HCT116 (cell line): ENCODE measurements at regions not wholly inside any gene's neighbourhood (a gene's known extent, or its start where the extent isn't known, plus 50 kb on each side); places are given as distances from the start of the nearest gene placed in this dataset.

ENCODE experiments used
- ATAC-seq: fragments of 200-7000 bp; cut with Tn5 transposase; 2 replicates; pipeline ENCODE4 v1.9.1; 2020; ENCODE audit warnings: mild to moderate bottlenecking, moderate library complexity
- BruUV-seq: library from RNA; stranded (reverse); fragments of 400-500 nt; replicated peaks from 2 replicates; lab custom pipeline; 2021; lab: Mats Ljungman, UMichigan
- CTCF ChIA-PET: fragments of 300-600 bp; sonication (Branson Sonifier 250); formaldehyde crosslinking; loops from one replicate; lab custom pipeline; 2021; ENCODE audit warnings: antibody characterized with exemption; lab: Charles Lee
- POLR2A ChIA-PET: fragments of 300-600, 350-600 bp; sonication (Branson Sonifier 250); formaldehyde crosslinking; loops from one replicate; lab custom pipeline; 2021; ENCODE audit warnings: antibody characterized with exemption; lab: Charles Lee
- RAD21 ChIA-PET, 2 experiments: fragments of 300-600 bp; sonication (Branson Sonifier 250); formaldehyde crosslinking; loops; one replicate each; lab custom pipeline; 2023; ENCODE audit warnings: low total read pairs in 2 of 2; ENCODE audit not compliant: uncharacterized antibody in 2 of 2, unreplicated experiment in 2 of 2, low non-redundant PET in 1 of 2; lab: Charles Lee
- DNase-seq: peaks from one replicate; pipeline ENCODE4 v3.0.0-alpha.2; 2010; ENCODE audit warnings: low read depth, low spot score
- H2AFZ ChIP-seq: fragments of 200-600 bp; shearing (Covaris generic), sonication (generic); 2 replicates; pipeline ENCODE4 v1.6.1; 2017; ENCODE audit warnings: low read depth, mixed run types, mixed read lengths, antibody characterized with exemption, low read length; ENCODE audit not compliant: poor library complexity, severe bottlenecking
- H3K27ac ChIP-seq: 2 replicates; pipeline ENCODE4 v1.5.1; 2012; ENCODE audit warnings: low read depth, low read length
- H3K27me3 ChIP-seq: fragments of 200-600 bp; sonication (generic); 2 replicates; pipeline ENCODE4 v1.6.1; 2016; ENCODE audit warnings: mixed run types, low read length, mixed read lengths; ENCODE audit not compliant: insufficient read depth
- H3K36me3 ChIP-seq, 2 experiments: fragments of 200-500 bp in 1 of 2; fragments of 200-600 bp in 1 of 2; sonication (Bioruptor generic) in 1 of 2; sonication (generic) in 1 of 2; 2 replicates each; pipeline versions ENCODE4 v1.5.1 to v1.6.1; 2014 to 2016; ENCODE audit warnings: low read length in 2 of 2, inconsistent platforms in 1 of 2, mixed read lengths in 1 of 2, mixed run types in 1 of 2; ENCODE audit not compliant: insufficient read depth in 2 of 2, control insufficient read depth in 1 of 2
- H3K4me1 ChIP-seq, 2 experiments: fragments of 200-600 bp in 1 of 2; sonication (generic) in 1 of 2; 2 replicates each; pipeline versions ENCODE4 v1.5.1 to v1.6.1; 2012 to 2017; ENCODE audit warnings: low read length in 2 of 2, inconsistent platforms in 1 of 2, mild to moderate bottlenecking in 1 of 2, mixed read lengths in 1 of 2, mixed run types in 1 of 2, moderate library complexity in 1 of 2; ENCODE audit not compliant: insufficient read depth in 2 of 2, control insufficient read depth in 1 of 2
- H3K4me2 ChIP-seq: fragments of 200-600 bp; sonication (generic); 2 replicates; pipeline ENCODE4 v1.6.1; 2017; ENCODE audit warnings: mixed run types, low read length, mixed read lengths
- H3K4me3 ChIP-seq, 2 experiments: fragments of 200-600 bp in 1 of 2; sonication (generic) in 1 of 2; replicated peaks in 1 of 2; 2 replicates each; pipeline ENCODE4 v1.5.1; 2011 to 2016; ENCODE audit warnings: low read length in 2 of 2, control low read depth in 1 of 2, low read depth in 1 of 2, mild to moderate bottlenecking in 1 of 2, mixed read lengths in 1 of 2, mixed run types in 1 of 2
- H3K79me2 ChIP-seq: fragments of 200-600 bp; sonication (generic); 2 replicates; pipeline ENCODE4 v1.6.1; 2017; ENCODE audit warnings: mild to moderate bottlenecking, mixed run types, low read length, moderate library complexity, mixed read lengths; ENCODE audit not compliant: insufficient read depth
- H3K9ac ChIP-seq: fragments of 200-600 bp; sonication (generic); 2 replicates; pipeline ENCODE4 v1.6.1; 2016; ENCODE audit warnings: low read length, mixed read lengths
- H3K9me2 ChIP-seq: fragments of 200-600 bp; sonication (generic), shearing (Covaris generic); 2 replicates; pipeline ENCODE4 v1.6.1; 2017; ENCODE audit warnings: mixed run types, mild to moderate bottlenecking, moderate library complexity; ENCODE audit not compliant: insufficient read depth
- H3K9me3 ChIP-seq, 2 experiments: fragments of 200-500 bp in 1 of 2; fragments of 200-600 bp in 1 of 2; sonication (Bioruptor generic) in 1 of 2; sonication (generic) in 1 of 2; 2 replicates each; pipeline ENCODE4 v1.6.1; 2014 to 2017; ENCODE audit warnings: low read length in 2 of 2, mixed read lengths in 2 of 2, inconsistent platforms in 1 of 2, low read depth in 1 of 2, mild to moderate bottlenecking in 1 of 2, mixed run types in 1 of 2, moderate library complexity in 1 of 2; ENCODE audit not compliant: control insufficient read depth in 1 of 2, insufficient read depth in 1 of 2
- H4K20me1 ChIP-seq: fragments of 200-600 bp; sonication (generic), shearing (Covaris generic); 2 replicates; pipeline ENCODE4 v1.6.1; 2017; ENCODE audit warnings: mixed run types, mild to moderate bottlenecking, moderate library complexity; ENCODE audit not compliant: insufficient read depth
- CBX3 ChIP-seq: IDR thresholded peaks from 2 replicates; pipeline ENCODE4 v1.6.1; 2012; ENCODE audit warnings: low read depth
- CEBPB ChIP-seq: IDR thresholded peaks from 2 replicates; pipeline ENCODE4 v1.6.1; 2012; ENCODE audit warnings: low read depth
- EGR1 ChIP-seq: IDR thresholded peaks from 2 replicates; pipeline ENCODE4 v1.6.1; 2012; ENCODE audit warnings: low read depth
- EZH2 ChIP-seq: fragments of 200-600 bp; sonication (generic); IDR thresholded peaks from 2 replicates; pipeline ENCODE4 v1.6.1; 2017; ENCODE audit warnings: antibody characterized with exemption, mixed run types
- EZH2phosphoT487 ChIP-seq: fragments of 200-600 bp; IDR thresholded peaks from 2 replicates; pipeline ENCODE4 v1.6.1; 2018; ENCODE audit warnings: antibody characterized with exemption, borderline replicate concordance
- FOSL1 ChIP-seq: IDR thresholded peaks from 2 replicates; pipeline ENCODE4 v1.6.1; 2012; ENCODE audit warnings: low read depth
- JUND ChIP-seq: IDR thresholded peaks from 2 replicates; pipeline ENCODE4 v1.6.1; 2012
- MAX ChIP-seq: IDR thresholded peaks from 2 replicates; pipeline ENCODE4 v1.6.1; 2012
- POLR2A ChIP-seq: IDR thresholded peaks from 2 replicates; pipeline ENCODE4 v1.7.0; 2011; ENCODE audit warnings: borderline replicate concordance; ENCODE audit not compliant: insufficient read depth, insufficient read length; ENCODE audit errors: extremely low read depth
- POLR2AphosphoS5 ChIP-seq: IDR thresholded peaks from 2 replicates; pipeline ENCODE4 v1.6.1; 2011; ENCODE audit warnings: mild to moderate bottlenecking, low read depth, low read length, moderate library complexity
- RAD21 ChIP-seq: IDR thresholded peaks from 2 replicates; pipeline ENCODE4 v1.6.1; 2012; ENCODE audit warnings: low read depth, mild to moderate bottlenecking
- REST ChIP-seq: IDR thresholded peaks from 2 replicates; pipeline ENCODE4 v1.6.1; 2012; ENCODE audit warnings: low read depth
- SIN3A ChIP-seq: IDR thresholded peaks from 2 replicates; pipeline ENCODE4 v1.6.1; 2012; ENCODE audit warnings: low read depth
- SP1 ChIP-seq: IDR thresholded peaks from 2 replicates; pipeline ENCODE4 v1.6.1; 2012; ENCODE audit warnings: low read depth
- SRF ChIP-seq: IDR thresholded peaks from 2 replicates; pipeline ENCODE4 v1.6.1; 2012; ENCODE audit warnings: low read depth
- YY1 ChIP-seq: IDR thresholded peaks from 2 replicates; pipeline ENCODE4 v1.6.1; 2011; ENCODE audit warnings: low read length, low read depth, moderate library complexity, mild to moderate bottlenecking; ENCODE audit not compliant: insufficient replicate concordance; ENCODE audit errors: extremely low read depth
- ZBTB33 ChIP-seq: IDR thresholded peaks from 2 replicates; pipeline ENCODE4 v1.6.1; 2011; ENCODE audit warnings: mild to moderate bottlenecking, low read length, moderate library complexity; ENCODE audit not compliant: insufficient replicate concordance; ENCODE audit errors: extremely low read depth
- ZFX ChIP-seq: fragments of 450-650 bp; IDR thresholded peaks from 2 replicates; pipeline ENCODE4 v1.6.1; 2017
- intact Hi-C: fragments of 100-400 bp; cut with micrococcal nuclease; formaldehyde crosslinking; loops from 2 replicates; pipeline ENCODE4 v1.10.0; 2022
- TF ChIP-seq, protein P1 (sequence below), 3 experiments: fragments of 200-600 bp in 1 of 3; sonication (generic) in 1 of 3; IDR thresholded peaks in 2 of 3; conservative IDR thresholded peaks in 1 of 3; 2 replicates each; pipeline ENCODE4 v1.5.1; 2012 to 2017; ENCODE audit warnings: low read depth in 2 of 3, low read length in 2 of 3, antibody characterized with exemption in 1 of 3, borderline replicate concordance in 1 of 3, control low read depth in 1 of 3, mild to moderate bottlenecking in 1 of 3, mixed read lengths in 1 of 3, mixed run types in 1 of 3, moderate library complexity in 1 of 3; ENCODE audit not compliant: insufficient read depth in 1 of 3

DNA sequence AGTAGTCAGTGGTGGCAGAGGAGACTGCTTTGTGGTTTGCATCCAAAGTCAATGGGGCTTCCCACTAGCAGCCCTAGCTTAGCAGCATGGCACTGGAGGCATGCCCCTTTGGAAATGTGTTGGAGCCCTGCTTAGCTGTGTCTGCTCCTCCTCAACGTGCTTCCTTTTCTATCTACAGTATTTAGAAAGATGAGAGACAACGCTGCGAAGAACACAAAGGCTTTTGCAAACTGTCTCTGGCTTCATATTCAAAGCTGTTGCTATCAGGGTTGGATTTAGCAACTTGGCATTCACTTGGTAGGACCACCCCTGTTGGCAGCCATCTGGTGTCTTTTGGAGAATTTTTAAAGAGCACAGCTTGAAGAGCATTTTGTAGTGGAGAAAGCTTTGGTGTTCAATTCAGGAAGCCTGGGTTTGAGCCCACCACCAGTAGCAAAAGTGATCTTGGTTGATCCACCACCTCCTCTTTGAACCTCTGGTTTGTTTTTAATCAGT, 82.1 kb upstream of the CCDC196 start:
- CTCF ChIA-PET: interaction anchor here (1.2 to 2.1 kb wide), 2 partner anchors 15 to 44 kb away, joined by 5 to 45 read pairs; no protein-coding TSS in a partner anchor

More for the DNA sequence above, 82.1 kb upstream of the CCDC196 start:
- Histone ChIP-seq H4K20me1 (no peaks in the 10 kb centered on the region), H3K4me2 (no peak overlapping the region), H3K79me2 (no peaks in the 10 kb centered on the region), H3K9me3 (no peaks in the 10 kb centered on the region), H3K9ac (no peak overlapping the region), H3K27me3 (no peaks in the 10 kb centered on the region), H3K36me3 (no peaks in the 10 kb centered on the region), H3K4me3 (no peak overlapping the region), H3K4me1 (no peaks in the 10 kb centered on the region), H2AFZ (no peak overlapping the region), H3K27ac (no peak overlapping the region), H3K9me2 (no peaks in the 10 kb centered on the region)
- ChIA-PET RAD21 (interaction anchor here in 1 of 2 experiments (0.9 kb wide), 1 partner anchor 44 kb away, joined by 4 read pairs; no protein-coding TSS in a partner anchor), POLR2A (no interaction called here)
- intact Hi-C loops: loop anchor here (5.0 kb wide), 2 partner anchors 713 to 1242 kb away; no protein-coding TSS in a partner anchor
- TF ChIP-seq ZBTB33 (no peak), RAD21 (no peak), CBX3 (no peak), EZH2 (no peak), POLR2AphosphoS5 (no peak), YY1 (no peak), SP1 (no peak), ZFX (no peak), EGR1 (no peak), EZH2phosphoT487 (no peak), JUND (no peak), MAX (no peak), POLR2A (no peak), SRF (no peak), CEBPB (no peak), REST (no peak), FOSL1 (no peak), SIN3A (no peak)
- TF ChIP-seq, protein P1, sequence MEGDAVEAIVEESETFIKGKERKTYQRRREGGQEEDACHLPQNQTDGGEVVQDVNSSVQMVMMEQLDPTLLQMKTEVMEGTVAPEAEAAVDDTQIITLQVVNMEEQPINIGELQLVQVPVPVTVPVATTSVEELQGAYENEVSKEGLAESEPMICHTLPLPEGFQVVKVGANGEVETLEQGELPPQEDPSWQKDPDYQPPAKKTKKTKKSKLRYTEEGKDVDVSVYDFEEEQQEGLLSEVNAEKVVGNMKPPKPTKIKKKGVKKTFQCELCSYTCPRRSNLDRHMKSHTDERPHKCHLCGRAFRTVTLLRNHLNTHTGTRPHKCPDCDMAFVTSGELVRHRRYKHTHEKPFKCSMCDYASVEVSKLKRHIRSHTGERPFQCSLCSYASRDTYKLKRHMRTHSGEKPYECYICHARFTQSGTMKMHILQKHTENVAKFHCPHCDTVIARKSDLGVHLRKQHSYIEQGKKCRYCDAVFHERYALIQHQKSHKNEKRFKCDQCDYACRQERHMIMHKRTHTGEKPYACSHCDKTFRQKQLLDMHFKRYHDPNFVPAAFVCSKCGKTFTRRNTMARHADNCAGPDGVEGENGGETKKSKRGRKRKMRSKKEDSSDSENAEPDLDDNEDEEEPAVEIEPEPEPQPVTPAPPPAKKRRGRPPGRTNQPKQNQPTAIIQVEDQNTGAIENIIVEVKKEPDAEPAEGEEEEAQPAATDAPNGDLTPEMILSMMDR (IDR thresholded peaks at IDR 0.05 in 2 of 3, conservative IDR thresholded peaks at IDR 0.05 in 1 of 3; ENCODE audit: borderline replicate concordance in 1 of 3, insufficient read depth in 1 of 3, low read depth in 2 of 3, low read length in 2 of 3): no peak
- ATAC-seq: no peak
- no TSS peak for BruUV-seq
- DNase-seq: no peak
